GM12864 (cell line): ENCODE measurements at regions not wholly inside any gene's neighbourhood (a gene's known extent, or its start where the extent isn't known, plus 50 kb on each side); places are given as distances from the start of the nearest gene placed in this dataset.

Experiments
- DNase-seq: peaks from one replicate; pipeline ENCODE4 v3.0.0-alpha.2; 2011; ENCODE audit warnings: low read depth
- H3K4me3 ChIP-seq: 2 replicates; pipeline ENCODE4 v1.5.1; 2011; ENCODE audit warnings: mild to moderate bottlenecking, low read depth, low read length, control low read depth
- CTCF ChIP-seq: IDR thresholded peaks from 2 replicates; pipeline ENCODE4 v1.5.1; 2011; ENCODE audit warnings: low read depth, mild to moderate bottlenecking, moderate library complexity, low read length, control low read depth, inconsistent platforms; ENCODE audit errors: missing control alignments

DNA sequence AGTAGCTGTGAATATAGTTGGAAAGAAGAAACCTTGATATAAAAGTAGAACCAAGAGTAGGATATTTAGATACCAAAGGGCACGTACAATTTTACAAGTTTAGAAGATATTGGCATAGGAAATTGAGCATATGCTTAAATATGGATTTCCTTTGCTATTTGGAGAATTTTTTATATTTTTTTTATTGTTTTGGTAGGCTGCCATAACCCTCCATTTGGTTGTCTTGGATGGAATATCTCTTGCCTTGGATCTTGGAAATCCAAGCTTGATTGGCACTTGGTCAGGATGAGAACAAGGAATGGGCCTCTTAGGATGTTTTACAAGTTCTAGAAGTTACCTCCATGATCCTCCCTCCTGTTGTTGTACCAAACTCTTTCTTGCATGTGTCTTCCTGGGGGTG is 297.1 kb downstream of the PRL start:
- no peak overlapping the region for H3K4me3 ChIP-seq
- no peak for TF ChIP-seq CTCF
- DNase-seq, result no peak

DNA sequence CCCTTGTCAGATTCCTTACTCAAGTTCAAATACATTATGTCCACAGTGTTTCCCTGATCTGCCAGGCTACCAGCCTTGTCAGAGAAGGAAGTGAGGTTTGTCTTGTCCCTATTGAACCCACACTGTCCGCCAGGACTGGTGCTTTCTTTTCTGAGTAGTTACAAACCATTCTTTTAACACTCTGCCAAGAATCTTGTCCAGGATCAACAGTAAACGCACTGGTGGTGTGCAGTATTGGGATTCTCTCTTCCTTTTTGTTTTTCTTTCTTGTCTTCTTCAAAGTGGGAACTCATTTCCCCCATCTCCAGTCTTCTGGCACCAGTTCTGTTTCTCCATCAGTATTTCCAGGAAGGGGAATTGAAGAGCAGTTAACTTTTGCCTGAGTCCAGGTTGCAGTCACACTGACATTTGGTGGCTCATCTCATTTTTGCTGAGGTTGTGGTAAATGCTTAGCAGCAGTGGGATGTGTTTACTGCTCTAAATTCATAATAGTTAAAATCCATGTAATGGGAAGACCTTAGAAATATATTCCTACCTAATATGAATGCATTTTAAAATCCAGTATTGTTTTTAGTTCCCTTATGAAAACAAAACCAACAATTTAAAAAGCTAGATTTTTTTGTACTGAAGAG is 295.3 kb downstream of the PRL start:
- no peak overlapping the region for H3K4me3 ChIP-seq
- no peak for DNase-seq
- TF ChIP-seq CTCF, result no peak

DNA sequence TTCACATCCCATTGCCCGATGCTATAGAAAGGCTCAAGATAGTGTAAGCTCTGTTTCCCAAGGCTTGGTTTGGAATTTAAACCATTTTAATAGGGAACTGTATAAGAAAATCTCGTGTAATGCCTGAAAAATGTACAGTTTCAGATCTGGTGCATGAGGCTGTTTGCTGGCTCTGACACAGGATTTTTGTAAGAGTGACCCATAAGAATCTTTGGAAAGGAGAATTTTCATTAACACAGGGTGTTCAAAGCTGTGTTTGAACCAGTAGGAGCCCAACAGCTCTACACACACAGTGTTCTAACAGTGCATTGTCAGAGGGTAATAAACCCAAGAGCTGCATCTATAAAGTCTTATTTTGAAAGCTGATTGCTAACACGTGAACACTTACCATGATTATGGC is 293.5 kb downstream of the PRL start:
- H3K4me3 ChIP-seq, result no peak overlapping the region
- no peak for DNase-seq
- TF ChIP-seq CTCF, result no peak

- no peak overlapping the region for H3K4me3 ChIP-seq
- TF ChIP-seq CTCF, result no peak
- no peak for DNase-seq
These were observed 290.0 kb downstream of the PRL start for GRCh38 chr6:22006795-22007194.

DNA sequence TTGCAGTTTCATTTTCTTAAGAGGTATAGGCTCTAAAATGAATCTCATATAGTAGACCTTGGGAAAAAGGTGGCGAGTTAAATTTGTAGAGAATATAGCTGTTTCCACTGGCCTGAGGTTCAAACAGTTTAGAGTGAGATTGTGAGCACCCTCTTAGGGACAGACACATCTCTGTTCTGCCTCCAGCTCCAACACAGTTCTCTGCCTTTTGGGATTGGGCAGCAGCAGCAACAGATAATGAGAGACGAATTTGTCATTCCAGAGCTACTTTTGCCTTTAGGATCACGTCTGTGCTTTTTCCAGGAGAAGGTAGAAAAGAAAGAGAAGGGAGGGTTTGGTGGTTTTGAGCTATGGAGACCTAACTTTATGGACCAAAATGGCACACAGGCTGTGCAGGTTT is 289.4 kb downstream of the PRL start:
- DNase-seq, result no peak
- TF ChIP-seq CTCF, result no peak
- no peak overlapping the region for H3K4me3 ChIP-seq

- no peak for TF ChIP-seq CTCF
- no peak for DNase-seq
- H3K4me3 ChIP-seq, result no peak overlapping the region
These were observed 288.5 kb downstream of the PRL start for GRCh38 chr6:22008248-22008836.

DNA sequence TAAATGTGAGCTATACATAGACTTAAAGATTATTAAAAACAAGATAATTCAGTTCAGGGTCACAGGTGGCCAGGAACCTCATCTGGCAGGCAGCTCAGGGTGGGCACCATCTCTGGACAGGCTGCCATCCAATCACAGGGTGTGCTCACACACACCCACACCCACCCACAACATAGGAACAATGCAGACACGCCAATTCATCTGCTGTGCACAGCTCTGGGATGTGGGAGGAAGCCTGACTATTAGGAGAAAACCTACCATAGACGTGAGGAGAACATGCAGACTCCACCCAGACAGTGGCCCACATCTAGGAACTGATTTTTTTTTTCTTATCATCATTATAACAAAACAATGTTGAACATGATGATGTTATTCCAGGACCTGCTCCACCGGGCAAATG is 286.7 kb downstream of the PRL start:
- TF ChIP-seq CTCF, result no peak
- H3K4me3 ChIP-seq, result no peak overlapping the region
- no peak for DNase-seq
